DND-41 (cell line): ENCODE measurements at regions not wholly inside any gene's neighbourhood (a gene's known extent, or its start where the extent isn't known, plus 50 kb on each side); places are given as distances from the start of the nearest gene placed in this dataset.

ENCODE experiments used
- ATAC-seq: fragments of 200-7000 bp; cut with Tn5 transposase; 3 replicates; pipeline ENCODE4 v1.9.1; 2021; ENCODE audit warnings: low read depth; ENCODE audit not compliant: insufficient read depth
- DNase-seq: peaks from one replicate; pipeline ENCODE4 v3.0.0-alpha.2; 2020
- H2AFZ ChIP-seq: 2 replicates; pipeline ENCODE4 v1.6.0; 2012; ENCODE audit warnings: low read depth, low read length
- H3K27ac ChIP-seq: 2 replicates; pipeline ENCODE4 v1.5.1; 2012; ENCODE audit warnings: low read length, inconsistent platforms
- H3K27me3 ChIP-seq: fragments of 200-600 bp; sonication (generic); 2 replicates; pipeline ENCODE4 v1.6.0; 2012; ENCODE audit warnings: low read length, mild to moderate bottlenecking, inconsistent platforms; ENCODE audit not compliant: insufficient read depth, poor library complexity
- H3K36me3 ChIP-seq: 2 replicates; pipeline ENCODE4 v1.5.1; 2012; ENCODE audit warnings: low read length, inconsistent platforms; ENCODE audit not compliant: insufficient read depth
- H3K4me1 ChIP-seq: 2 replicates; pipeline ENCODE4 v1.5.1; 2012; ENCODE audit warnings: mild to moderate bottlenecking, low read length; ENCODE audit not compliant: insufficient read depth
- H3K4me2 ChIP-seq: 2 replicates; pipeline ENCODE4 v1.6.0; 2012; ENCODE audit warnings: mild to moderate bottlenecking, moderate library complexity, low read length, inconsistent platforms; ENCODE audit not compliant: insufficient read depth
- H3K4me3 ChIP-seq, 2 experiments: fragments of 200-600 bp in 1 of 2; shearing (Covaris generic) in 1 of 2; 2 replicates each; pipeline ENCODE4 v1.5.1; 2012 to 2016; ENCODE audit warnings: inconsistent platforms in 2 of 2, low read length in 2 of 2, mild to moderate bottlenecking in 2 of 2, low read depth in 1 of 2, moderate library complexity in 1 of 2
- H3K79me2 ChIP-seq: 2 replicates; pipeline ENCODE4 v1.6.0; 2012; ENCODE audit warnings: low read length, inconsistent platforms; ENCODE audit not compliant: insufficient read depth
- H3K9ac ChIP-seq: 2 replicates; pipeline ENCODE4 v1.6.0; 2012; ENCODE audit warnings: low read depth, mild to moderate bottlenecking, inconsistent platforms, low read length, moderate library complexity
- H3K9me3 ChIP-seq: 2 replicates; pipeline ENCODE4 v1.5.1; 2012; ENCODE audit warnings: low read length, moderate library complexity, mild to moderate bottlenecking, inconsistent platforms; ENCODE audit not compliant: insufficient read depth, severe bottlenecking
- H4K20me1 ChIP-seq: 2 replicates; pipeline ENCODE4 v1.6.0; 2012; ENCODE audit warnings: low read length; ENCODE audit not compliant: insufficient read depth
- CTCF ChIP-seq: IDR thresholded peaks from 2 replicates; pipeline ENCODE4 v1.5.1; 2012; ENCODE audit warnings: borderline replicate concordance, low read length, moderate library complexity, mild to moderate bottlenecking; ENCODE audit not compliant: poor library complexity, severe bottlenecking; ENCODE audit errors: extremely low read depth
- EZH2 ChIP-seq: IDR thresholded peaks from 3 replicates; pipeline ENCODE4 v1.6.1; 2012; ENCODE audit warnings: borderline replicate concordance, low read depth, mild to moderate bottlenecking, moderate library complexity, low read length, inconsistent platforms; ENCODE audit not compliant: severe bottlenecking

- TF ChIP-seq CTCF (no peak), EZH2 (no peak)
Measured at GRCh38 chr1:221449194-221449593, 292.7 kb downstream of the DUSP10 start.

GRCh38 chr1:221449801-221450470 lies 292.0 kb downstream of the DUSP10 start:
- no peaks in the 10 kb centered on the region for H3K36me3 ChIP-seq
- TF ChIP-seq EZH2, result no peak
- TF ChIP-seq CTCF, result no peak
- no peak overlapping the region for H3K27ac ChIP-seq
- no peak overlapping the region for H3K9ac ChIP-seq
- no peaks in the 10 kb centered on the region for H3K9me3 ChIP-seq
- no peak overlapping the region for H3K4me2 ChIP-seq
- DNase-seq, result no peak
- no peak overlapping the region for H3K4me3 ChIP-seq
- H3K79me2 ChIP-seq, result no peaks in the 10 kb centered on the region
- H2AFZ ChIP-seq, result no peak overlapping the region
- H3K4me1 ChIP-seq, result no peaks in the 10 kb centered on the region
- no peaks in the 10 kb centered on the region for H4K20me1 ChIP-seq
- no peaks in the 10 kb centered on the region for H3K27me3 ChIP-seq
- no peak for ATAC-seq

More at GRCh38 chr1:221449194-221449593, 292.7 kb downstream of the DUSP10 start:
- Histone ChIP-seq H3K4me3 (no peak overlapping the region), H4K20me1 (no peaks in the 10 kb centered on the region), H3K36me3 (no peaks in the 10 kb centered on the region), H3K9me3 (no peaks in the 10 kb centered on the region), H3K27ac (no peak overlapping the region), H3K79me2 (no peaks in the 10 kb centered on the region), H3K27me3 (no peaks in the 10 kb centered on the region), H3K4me1 (no peaks in the 10 kb centered on the region), H3K4me2 (no peak overlapping the region), H3K9ac (no peak overlapping the region), H2AFZ (no peak overlapping the region)
- ATAC-seq, result no peak
- no peak for DNase-seq

GRCh38 chr1:221451741-221452140 lies 290.1 kb downstream of the DUSP10 start:
- TF ChIP-seq EZH2 (no peak), CTCF (no peak)
- H3K4me3 ChIP-seq, result no peak overlapping the region
- H3K9ac ChIP-seq, result no peak overlapping the region
- no peak overlapping the region for H2AFZ ChIP-seq
- H3K36me3 ChIP-seq, result no peaks in the 10 kb centered on the region
- no peaks in the 10 kb centered on the region for H3K4me1 ChIP-seq
- H4K20me1 ChIP-seq, result no peaks in the 10 kb centered on the region
- ATAC-seq, result no peak
- no peak overlapping the region for H3K4me2 ChIP-seq
- no peak for DNase-seq
- no peaks in the 10 kb centered on the region for H3K9me3 ChIP-seq
- no peaks in the 10 kb centered on the region for H3K27me3 ChIP-seq
- no peaks in the 10 kb centered on the region for H3K79me2 ChIP-seq
- no peak overlapping the region for H3K27ac ChIP-seq
